HepG2 (cell line): ENCODE measurements at regions not wholly inside any gene's neighbourhood (a gene's known extent, or its start where the extent isn't known, plus 50 kb on each side); places are given as distances from the start of the nearest gene placed in this dataset.

Experiments
- CEBPB ChIP-seq: IDR thresholded peaks from 2 replicates; pipeline ENCODE4 v1.6.1; 2011; ENCODE audit warnings: low read depth, low read length, improper control_type of control experiment, borderline replicate concordance
- EEA1 ChIP-seq: sonication (generic); formaldehyde crosslinking; IDR thresholded peaks from 2 replicates; pipeline ENCODE4 v1.5.1; 2020; ENCODE audit warnings: mild to moderate bottlenecking, missing genetic modification reagents, borderline replicate concordance
- HMG20A ChIP-seq: IDR thresholded peaks from 2 replicates; pipeline ENCODE4 v1.6.1; 2016; ENCODE audit warnings: borderline replicate concordance
- HOXD1 ChIP-seq: sonication (generic); formaldehyde crosslinking; IDR thresholded peaks from 2 replicates; pipeline ENCODE4 v1.5.0; 2020; ENCODE audit warnings: missing genetic modification reagents
- MTF1 ChIP-seq: sonication (generic); formaldehyde crosslinking; IDR thresholded peaks from 2 replicates; pipeline ENCODE4 v1.5.0; 2020; ENCODE audit warnings: missing genetic modification reagents
- NFIB ChIP-seq: sonication (generic); formaldehyde crosslinking; IDR thresholded peaks from 2 replicates; pipeline ENCODE4 v1.9.0; 2021; ENCODE audit warnings: missing genetic modification reagents, mild to moderate bottlenecking, borderline replicate concordance
- NPAS2 ChIP-seq: sonication (generic); formaldehyde crosslinking; IDR thresholded peaks from 2 replicates; pipeline ENCODE4 v1.8.0; 2022; ENCODE audit warnings: mild to moderate bottlenecking, missing genetic modification reagents, borderline replicate concordance
- PAWR ChIP-seq: sonication (generic); formaldehyde crosslinking; IDR thresholded peaks from 2 replicates; pipeline ENCODE4 v1.4.0; 2020; ENCODE audit warnings: missing genetic modification reagents, mild to moderate bottlenecking, borderline replicate concordance
- SMC3 ChIP-seq: IDR thresholded peaks from 2 replicates; pipeline ENCODE4 v1.6.1; 2011; ENCODE audit warnings: low read length, improper control_type of control experiment
- TBX3 ChIP-seq: fragments of 450-650 bp; IDR thresholded peaks from 2 replicates; pipeline ENCODE4 v1.6.1; 2017; ENCODE audit warnings: antibody characterized with exemption, mild to moderate bottlenecking, inconsistent platforms, borderline replicate concordance
- TRIM24 ChIP-seq: sonication (generic); formaldehyde crosslinking; IDR thresholded peaks from 2 replicates; pipeline ENCODE4 v1.8.0; 2022; ENCODE audit warnings: mild to moderate bottlenecking, missing genetic modification reagents
- YEATS2 ChIP-seq: sonication (generic); formaldehyde crosslinking; IDR thresholded peaks from 2 replicates; pipeline ENCODE4 v1.4.0; 2020; ENCODE audit warnings: missing genetic modification reagents, borderline replicate concordance
- ZNF180 ChIP-seq: sonication (generic); formaldehyde crosslinking; IDR thresholded peaks from 2 replicates; pipeline ENCODE4 v1.4.0; 2020; ENCODE audit warnings: low read depth, missing genetic modification reagents, borderline replicate concordance
- ZNF326 ChIP-seq: sonication (generic); formaldehyde crosslinking; IDR thresholded peaks from 2 replicates; pipeline ENCODE4 v1.4.0; 2020; ENCODE audit warnings: missing genetic modification reagents, borderline replicate concordance
- ZNF329 ChIP-seq: sonication (generic); formaldehyde crosslinking; IDR thresholded peaks from 2 replicates; pipeline ENCODE4 v1.9.0; 2021; ENCODE audit warnings: low read depth, mild to moderate bottlenecking, missing genetic modification reagents
- ZNF878 ChIP-seq: sonication (generic); formaldehyde crosslinking; IDR thresholded peaks from 2 replicates; pipeline ENCODE4 v1.8.1; 2023; ENCODE audit warnings: mild to moderate bottlenecking, missing genetic modification reagents, moderate library complexity
- ZSCAN30 ChIP-seq: sonication (generic); formaldehyde crosslinking; IDR thresholded peaks from 2 replicates; pipeline ENCODE4 v1.5.0; 2020; ENCODE audit warnings: mild to moderate bottlenecking, missing genetic modification reagents
- TF ChIP-seq, protein P1 (sequence below): sonication (generic); formaldehyde crosslinking; conservative IDR thresholded peaks from 2 replicates; pipeline ENCODE4 v1.4.0; 2020; ENCODE audit warnings: missing genetic modification reagents
- TF ChIP-seq, protein P2 (sequence below): IDR thresholded peaks from 2 replicates; pipeline ENCODE4 v1.6.1; 2012; ENCODE audit warnings: low read depth, low read length, improper control_type of control experiment
- TF ChIP-seq, protein P3 (sequence below): sonication (generic); formaldehyde crosslinking; conservative IDR thresholded peaks from 2 replicates; pipeline ENCODE4 v1.4.0; 2020; ENCODE audit warnings: missing genetic modification reagents
- TF ChIP-seq, protein P4 (sequence below): sonication (generic); formaldehyde crosslinking; IDR thresholded peaks from 2 replicates; pipeline ENCODE4 v1.8.0; 2022; ENCODE audit warnings: mild to moderate bottlenecking, missing genetic modification reagents, moderate library complexity
- TF ChIP-seq, protein P5 (sequence below): sonication (generic); formaldehyde crosslinking; conservative IDR thresholded peaks from 2 replicates; pipeline ENCODE4 v1.4.0; 2020; ENCODE audit warnings: missing genetic modification reagents
- TF ChIP-seq, protein P6 (sequence below): IDR thresholded peaks from 2 replicates; pipeline ENCODE4 v1.6.1; 2016; ENCODE audit warnings: mild to moderate bottlenecking, missing biosample characterization, missing genetic modification reagents

DNA sequence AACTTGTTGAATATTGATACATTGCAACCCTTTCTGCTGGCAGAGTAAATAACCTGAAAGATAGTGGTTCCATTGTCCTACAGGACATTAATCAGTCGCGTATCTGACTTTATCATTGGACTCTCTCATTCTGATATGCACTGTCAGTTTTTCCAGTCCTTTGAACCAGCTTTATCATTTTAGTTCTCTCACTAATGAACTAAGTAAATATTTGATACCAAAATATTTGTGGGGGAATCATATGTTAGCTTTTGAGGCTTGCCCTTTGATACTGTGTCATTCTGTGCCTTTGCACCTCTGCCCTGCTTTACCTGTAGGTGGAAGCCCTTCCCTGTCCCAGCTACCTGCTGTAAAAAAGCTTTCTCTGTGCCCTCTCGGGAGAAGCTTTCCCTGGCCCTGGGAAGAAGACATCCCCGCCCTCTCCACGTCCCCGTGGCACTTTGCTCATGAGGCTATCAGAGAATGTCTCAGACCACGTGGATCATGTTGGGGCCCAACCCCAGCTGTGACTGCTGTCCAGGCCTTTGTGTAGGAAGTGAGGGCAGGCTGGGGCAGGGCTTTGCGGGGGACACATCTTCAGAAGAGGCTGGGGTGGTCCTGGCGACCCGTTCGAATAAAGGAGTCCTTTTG, 117.8 kb upstream of the NXT1 start (continued):
- TF ChIP-seq ZNF878 (CRISPR knock-in tag): no peak
- TF ChIP-seq HOXD1 (CRISPR knock-in tag): no peak
- no peak for TF ChIP-seq MTF1 (CRISPR knock-in tag)
- no peak for TF ChIP-seq EEA1
- no peak for TF ChIP-seq NPAS2 (CRISPR knock-in tag)
- no peak for TF ChIP-seq TRIM24
- no peak for TF ChIP-seq SMC3
- TF ChIP-seq ZSCAN30: no peak
- TF ChIP-seq YEATS2 (CRISPR knock-in tag): no peak
- TF ChIP-seq, protein P1, sequence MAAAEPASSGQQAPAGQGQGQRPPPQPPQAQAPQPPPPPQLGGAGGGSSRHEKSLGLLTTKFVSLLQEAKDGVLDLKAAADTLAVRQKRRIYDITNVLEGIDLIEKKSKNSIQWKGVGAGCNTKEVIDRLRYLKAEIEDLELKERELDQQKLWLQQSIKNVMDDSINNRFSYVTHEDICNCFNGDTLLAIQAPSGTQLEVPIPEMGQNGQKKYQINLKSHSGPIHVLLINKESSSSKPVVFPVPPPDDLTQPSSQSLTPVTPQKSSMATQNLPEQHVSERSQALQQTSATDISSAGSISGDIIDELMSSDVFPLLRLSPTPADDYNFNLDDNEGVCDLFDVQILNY (CRISPR knock-in tag): no peak
- TF ChIP-seq TBX3: 0 out of 2 replicates have a peak, but pooled peaks have one; percentile 32
- TF ChIP-seq, protein P2, sequence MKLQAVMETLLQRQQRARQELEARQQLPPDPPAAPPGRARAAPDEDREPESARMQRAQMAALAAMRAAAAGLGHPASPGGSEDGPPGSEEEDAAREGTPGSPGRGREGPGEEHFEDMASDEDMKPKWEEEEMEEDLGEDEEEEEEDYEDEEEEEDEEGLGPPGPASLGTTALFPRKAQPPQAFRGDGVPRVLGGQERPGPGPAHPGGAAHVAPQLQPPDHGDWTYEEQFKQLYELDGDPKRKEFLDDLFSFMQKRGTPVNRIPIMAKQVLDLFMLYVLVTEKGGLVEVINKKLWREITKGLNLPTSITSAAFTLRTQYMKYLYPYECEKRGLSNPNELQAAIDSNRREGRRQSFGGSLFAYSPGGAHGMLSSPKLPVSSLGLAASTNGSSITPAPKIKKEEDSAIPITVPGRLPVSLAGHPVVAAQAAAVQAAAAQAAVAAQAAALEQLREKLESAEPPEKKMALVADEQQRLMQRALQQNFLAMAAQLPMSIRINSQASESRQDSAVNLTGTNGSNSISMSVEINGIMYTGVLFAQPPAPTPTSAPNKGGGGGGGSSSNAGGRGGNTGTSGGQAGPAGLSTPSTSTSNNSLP: peak; percentile 78
- TF ChIP-seq, protein P3, sequence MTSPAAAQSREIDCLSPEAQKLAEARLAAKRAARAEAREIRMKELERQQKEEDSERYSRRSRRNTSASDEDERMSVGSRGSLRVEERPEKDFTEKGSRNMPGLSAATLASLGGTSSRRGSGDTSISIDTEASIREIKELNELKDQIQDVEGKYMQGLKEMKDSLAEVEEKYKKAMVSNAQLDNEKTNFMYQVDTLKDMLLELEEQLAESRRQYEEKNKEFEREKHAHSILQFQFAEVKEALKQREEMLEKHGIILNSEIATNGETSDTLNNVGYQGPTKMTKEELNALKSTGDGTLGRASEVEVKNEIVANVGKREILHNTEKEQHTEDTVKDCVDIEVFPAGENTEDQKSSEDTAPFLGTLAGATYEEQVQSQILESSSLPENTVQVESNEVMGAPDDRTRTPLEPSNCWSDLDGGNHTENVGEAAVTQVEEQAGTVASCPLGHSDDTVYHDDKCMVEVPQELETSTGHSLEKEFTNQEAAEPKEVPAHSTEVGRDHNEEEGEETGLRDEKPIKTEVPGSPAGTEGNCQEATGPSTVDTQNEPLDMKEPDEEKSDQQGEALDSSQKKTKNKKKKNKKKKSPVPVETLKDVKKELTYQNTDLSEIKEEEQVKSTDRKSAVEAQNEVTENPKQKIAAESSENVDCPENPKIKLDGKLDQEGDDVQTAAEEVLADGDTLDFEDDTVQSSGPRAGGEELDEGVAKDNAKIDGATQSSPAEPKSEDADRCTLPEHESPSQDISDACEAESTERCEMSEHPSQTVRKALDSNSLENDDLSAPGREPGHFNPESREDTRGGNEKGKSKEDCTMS (CRISPR knock-in tag): no peak
- TF ChIP-seq CEBPB: no peak
- TF ChIP-seq HMG20A (CRISPR knock-in tag): no peak
- TF ChIP-seq ZNF326 (CRISPR knock-in tag): no peak
- TF ChIP-seq NFIB: no peak
- TF ChIP-seq, protein P4, sequence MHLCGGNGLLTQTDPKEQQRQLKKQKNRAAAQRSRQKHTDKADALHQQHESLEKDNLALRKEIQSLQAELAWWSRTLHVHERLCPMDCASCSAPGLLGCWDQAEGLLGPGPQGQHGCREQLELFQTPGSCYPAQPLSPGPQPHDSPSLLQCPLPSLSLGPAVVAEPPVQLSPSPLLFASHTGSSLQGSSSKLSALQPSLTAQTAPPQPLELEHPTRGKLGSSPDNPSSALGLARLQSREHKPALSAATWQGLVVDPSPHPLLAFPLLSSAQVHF (CRISPR knock-in tag): no peak
- TF ChIP-seq, protein P5, sequence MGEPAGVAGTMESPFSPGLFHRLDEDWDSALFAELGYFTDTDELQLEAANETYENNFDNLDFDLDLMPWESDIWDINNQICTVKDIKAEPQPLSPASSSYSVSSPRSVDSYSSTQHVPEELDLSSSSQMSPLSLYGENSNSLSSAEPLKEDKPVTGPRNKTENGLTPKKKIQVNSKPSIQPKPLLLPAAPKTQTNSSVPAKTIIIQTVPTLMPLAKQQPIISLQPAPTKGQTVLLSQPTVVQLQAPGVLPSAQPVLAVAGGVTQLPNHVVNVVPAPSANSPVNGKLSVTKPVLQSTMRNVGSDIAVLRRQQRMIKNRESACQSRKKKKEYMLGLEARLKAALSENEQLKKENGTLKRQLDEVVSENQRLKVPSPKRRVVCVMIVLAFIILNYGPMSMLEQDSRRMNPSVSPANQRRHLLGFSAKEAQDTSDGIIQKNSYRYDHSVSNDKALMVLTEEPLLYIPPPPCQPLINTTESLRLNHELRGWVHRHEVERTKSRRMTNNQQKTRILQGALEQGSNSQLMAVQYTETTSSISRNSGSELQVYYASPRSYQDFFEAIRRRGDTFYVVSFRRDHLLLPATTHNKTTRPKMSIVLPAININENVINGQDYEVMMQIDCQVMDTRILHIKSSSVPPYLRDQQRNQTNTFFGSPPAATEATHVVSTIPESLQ (CRISPR knock-in tag): no peak
- no peak for TF ChIP-seq ZNF329 (CRISPR knock-in tag)
- TF ChIP-seq, protein P6, sequence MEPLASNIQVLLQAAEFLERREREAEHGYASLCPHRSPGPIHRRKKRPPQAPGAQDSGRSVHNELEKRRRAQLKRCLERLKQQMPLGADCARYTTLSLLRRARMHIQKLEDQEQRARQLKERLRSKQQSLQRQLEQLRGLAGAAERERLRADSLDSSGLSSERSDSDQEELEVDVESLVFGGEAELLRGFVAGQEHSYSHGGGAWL (CRISPR knock-in tag): no peak
- no peak for TF ChIP-seq PAWR (CRISPR knock-in tag)
- TF ChIP-seq ZNF180: no peak
